COLO829 (cell line): ENCODE measurements at regions not wholly inside any gene's neighbourhood (a gene's known extent, or its start where the extent isn't known, plus 50 kb on each side); places are given as distances from the start of the nearest gene placed in this dataset.
A peak's percentile ranks its signal among the peaks of the same experiment; 100 is the strongest.

Experiments used
- DNase-seq: peaks from one replicate; pipeline ENCODE4 v3.0.0; 2012; ENCODE audit warnings: low spot score

GRCh38 chr6:18784794-18785193 lies 397.6 kb downstream of the RNF144B start:
- no peak for DNase-seq

- DNase-seq, result no peak
These were observed 398.8 kb downstream of the RNF144B start for GRCh38 chr6:18785810-18786490.

DNA sequence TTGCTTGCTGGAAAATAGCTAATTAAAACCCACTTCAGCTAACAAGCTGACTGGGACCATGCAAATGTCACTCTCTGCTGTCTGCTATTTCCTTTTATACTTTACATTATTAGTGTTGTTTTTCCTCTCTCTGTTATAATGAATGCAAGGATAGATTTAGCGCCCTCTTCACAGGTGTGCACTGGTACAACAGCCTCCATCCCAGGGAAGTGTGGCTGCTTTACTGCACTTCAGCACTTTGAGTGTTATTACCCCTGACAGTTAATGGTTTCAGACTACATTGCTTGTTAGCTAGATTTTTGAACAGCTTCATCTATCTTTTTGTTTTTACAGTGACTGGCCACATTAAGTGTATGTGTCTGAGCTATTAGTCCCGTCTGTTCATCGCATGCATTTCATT lies 405.7 kb downstream of the RNF144B start:
- DNase-seq, result no peak

- no peak for DNase-seq
These were observed 408.6 kb downstream of the RNF144B start for GRCh38 chr6:18795726-18796125.

- DNase-seq, result no peak
These were observed 433.6 kb downstream of the RNF144B start for GRCh38 chr6:18820725-18821124.

DNA sequence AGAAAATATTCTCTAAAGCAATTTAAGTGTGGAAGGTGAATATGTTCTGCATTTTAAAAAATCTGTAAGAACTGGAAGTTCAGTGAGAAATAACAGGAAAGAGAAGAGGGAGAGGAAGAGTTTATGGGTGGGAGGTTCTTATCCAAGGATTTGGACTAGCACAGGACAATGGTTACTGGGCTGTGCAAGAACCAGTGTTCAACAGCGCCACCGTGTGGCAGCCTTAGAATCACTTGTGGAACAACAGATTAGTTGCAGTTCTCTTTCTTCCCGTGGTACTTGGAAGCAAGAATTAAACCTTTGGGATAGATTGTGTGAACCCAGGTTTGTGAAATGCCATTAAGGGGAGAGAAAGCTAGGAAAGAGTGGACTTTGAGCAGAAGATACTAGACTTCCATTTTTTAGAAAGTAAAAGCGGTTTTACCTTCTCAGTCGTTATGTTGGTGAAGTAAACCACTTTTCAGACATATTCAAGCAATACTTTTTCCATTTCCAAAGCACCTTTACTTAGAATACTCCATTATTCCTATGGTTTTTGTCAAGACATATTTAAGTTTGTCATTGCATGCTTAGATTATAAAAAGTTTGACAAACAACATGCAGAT lies 436.7 kb downstream of the RNF144B start:
- DNase-seq, result peak; percentile 21

- no peak for DNase-seq
These were observed 442.2 kb downstream of the RNF144B start for GRCh38 chr6:18829272-18829870.

- no peak for DNase-seq
These were observed 448.8 kb downstream of the RNF144B start for GRCh38 chr6:18835976-18836375.

- no peak for DNase-seq
These were observed 449.9 kb downstream of the RNF144B start for GRCh38 chr6:18837013-18837412.

- no peak for DNase-seq
These were observed 455.4 kb downstream of the RNF144B start for GRCh38 chr6:18842534-18842933.

DNA sequence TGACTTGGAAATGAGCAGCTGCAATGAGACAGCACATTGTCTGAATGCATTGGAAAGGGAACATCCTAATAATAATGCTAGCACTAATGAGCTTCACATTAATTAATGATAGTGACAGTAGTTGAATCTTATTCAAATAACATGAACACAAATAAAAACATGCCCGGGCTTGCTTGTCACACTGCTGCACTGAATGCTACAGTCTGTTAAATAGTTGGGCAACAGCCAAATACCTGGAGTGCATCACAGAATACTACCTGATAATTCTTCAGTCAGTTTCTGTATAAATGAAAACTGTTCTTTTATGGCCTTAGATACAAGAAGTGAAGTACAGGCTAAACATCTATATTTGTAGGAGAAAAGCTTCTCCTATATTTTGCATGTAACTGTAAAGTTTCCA lies 458.7 kb downstream of the RNF144B start:
- DNase-seq, result no peak

DNA sequence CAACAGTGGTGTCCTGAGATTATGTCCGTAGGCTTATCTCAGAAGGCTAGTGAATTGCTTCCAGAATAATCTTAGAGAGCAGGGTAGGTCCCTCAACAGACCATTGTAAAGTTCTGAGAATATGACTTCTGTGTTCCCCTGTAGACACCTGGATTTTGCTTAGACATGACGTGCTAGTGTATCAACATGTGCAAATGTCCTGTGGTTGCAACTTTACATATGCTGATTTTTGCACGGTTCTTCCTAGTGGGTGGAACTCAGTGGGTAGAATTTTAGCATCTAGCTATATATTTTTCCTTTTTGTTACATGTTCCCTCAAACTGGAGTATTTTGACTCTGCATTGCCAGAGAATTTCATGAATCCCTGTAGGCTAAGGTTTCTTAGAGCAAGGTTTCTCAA lies 459.2 kb downstream of the RNF144B start:
- no peak for DNase-seq

DNA sequence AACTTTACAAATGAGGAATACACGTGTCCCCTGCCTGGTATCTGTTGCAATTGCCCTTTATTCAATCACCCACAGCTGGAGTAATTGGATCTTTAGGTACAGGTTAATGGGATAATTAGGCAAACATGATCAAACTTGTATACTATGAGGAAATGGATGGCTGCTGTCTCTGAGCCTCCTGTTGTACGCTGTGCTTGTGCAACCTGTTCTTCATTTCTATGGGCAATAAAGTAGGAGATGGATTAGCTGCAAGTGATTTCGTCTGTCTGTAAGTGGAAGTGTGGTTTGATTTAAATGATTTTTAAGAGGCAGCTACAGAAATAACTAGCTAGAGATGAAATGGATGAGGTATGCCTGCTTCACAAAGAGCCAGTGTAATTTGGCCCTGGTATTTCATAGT lies 474.1 kb downstream of the RNF144B start:
- no peak for DNase-seq

DNA sequence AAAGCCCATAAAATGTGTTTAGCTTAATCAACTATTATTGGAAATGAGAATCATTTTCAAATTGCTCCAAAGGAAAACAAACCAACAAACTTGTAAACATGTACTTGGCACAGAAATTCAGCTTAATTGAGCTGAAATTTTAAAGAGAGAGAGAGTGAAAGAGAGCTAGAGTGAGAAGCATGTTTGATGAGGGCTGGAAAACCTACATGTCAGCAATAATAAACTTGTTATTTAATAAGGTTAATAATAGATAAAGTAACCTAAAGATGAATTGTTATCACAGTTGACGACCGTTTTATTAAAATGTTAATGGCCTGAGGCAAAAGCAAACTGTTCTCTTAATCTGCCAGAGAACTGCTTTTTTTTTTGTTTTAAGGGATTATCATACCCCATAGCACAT lies 496.1 kb downstream of the RNF144B start:
- no peak for DNase-seq

- DNase-seq, result peak; percentile 68
These were observed 496.7 kb downstream of the RNF144B start for GRCh38 chr6:18883851-18884250.

GRCh38 chr6:18893540-18894269 lies 506.6 kb downstream of the RNF144B start:
- no peak for DNase-seq

- DNase-seq, result no peak
These were observed 510.2 kb downstream of the RNF144B start for GRCh38 chr6:18897350-18897749.

DNA sequence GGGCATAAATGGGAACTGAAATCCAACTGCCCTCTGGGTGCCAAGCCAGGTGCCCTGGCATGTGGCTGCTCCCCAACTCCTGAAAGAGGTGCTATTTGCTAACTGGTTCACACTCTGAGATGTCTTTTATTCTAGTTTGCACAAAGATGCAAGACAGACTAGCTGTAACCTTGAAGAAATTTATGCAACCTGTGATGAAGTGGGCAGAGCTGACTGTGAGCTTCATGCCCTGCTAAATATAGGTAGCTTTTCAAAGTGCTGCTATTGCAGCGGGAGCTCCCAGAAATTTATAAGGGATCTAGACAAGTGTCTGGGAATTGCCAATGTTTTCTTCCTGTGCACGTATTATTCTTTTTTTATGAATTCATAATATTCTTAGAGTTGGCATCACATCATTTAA lies 517.5 kb downstream of the RNF144B start:
- DNase-seq, result no peak

- DNase-seq, result no peak
These were observed 533.6 kb downstream of the RNF144B start for GRCh38 chr6:18920701-18921100.

DNA sequence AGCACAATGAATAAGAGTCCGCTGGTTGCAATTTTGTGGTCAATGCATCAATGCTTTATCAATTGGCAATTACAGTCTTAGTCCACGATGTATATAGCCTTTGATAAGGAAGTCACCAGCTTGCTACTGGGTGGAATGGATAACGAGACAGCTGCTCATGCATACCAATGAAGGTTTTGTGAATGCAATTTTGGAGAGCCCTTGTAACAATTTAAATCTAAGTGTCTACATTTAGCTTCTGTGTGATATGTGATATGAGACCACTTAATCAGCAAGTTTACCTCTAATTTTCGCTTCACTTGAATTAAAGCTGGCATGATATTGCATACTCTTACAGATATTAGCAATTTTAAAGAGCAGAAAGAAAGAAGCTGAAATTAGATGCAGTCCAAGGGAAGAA lies 543.9 kb downstream of the RNF144B start:
- DNase-seq, result no peak

- DNase-seq, result no peak
These were observed 571.0 kb downstream of the RNF144B start for GRCh38 chr6:18958146-18958545.

GRCh38 chr6:18961566-18961965 lies 574.4 kb downstream of the RNF144B start:
- DNase-seq, result no peak

- no peak for DNase-seq
These were observed 575.3 kb downstream of the RNF144B start for GRCh38 chr6:18962361-18962905.
